ENCODE measurements at regions not wholly inside any gene's neighbourhood (a gene's known extent, or its start where the extent isn't known, plus 50 kb on each side); places are given as distances from the start of the nearest gene placed in this dataset.
A peak's percentile ranks its signal among the peaks of the same experiment; 100 is the strongest.

DNA sequence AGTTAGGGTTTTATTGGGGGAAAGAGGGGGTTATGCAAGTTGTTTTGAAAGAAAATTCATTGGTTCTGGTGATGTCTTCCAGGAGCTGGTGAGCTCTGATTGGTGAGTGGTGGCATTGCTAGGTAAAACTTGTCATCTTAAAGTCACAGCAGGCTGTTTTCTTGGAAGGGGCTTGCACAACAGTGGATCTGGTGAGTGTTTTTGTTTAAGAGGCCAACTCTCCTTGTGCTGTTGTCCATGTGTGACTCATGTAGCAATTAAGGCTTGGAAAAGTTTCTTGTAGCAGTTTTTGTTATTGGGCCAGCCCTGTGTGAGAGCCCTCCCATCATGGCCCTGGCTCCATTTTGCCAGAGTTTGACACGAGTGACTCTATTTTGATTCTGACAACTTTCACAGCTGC, 109.4 kb downstream of the RFC3 start:
- no peaks in the 10 kb centered on the region for H3K4me1 ChIP-seq (ENCODE audit: control insufficient read depth, insufficient read depth, low read length, poor library complexity, severe bottlenecking)
- no peak overlapping the region for H3K27ac ChIP-seq (ENCODE audit: low read depth, low read length, severe bottlenecking)
- H3K9me3 ChIP-seq (ENCODE audit: control insufficient read depth, low read length): no peaks in the 10 kb centered on the region
- H3K4me3 ChIP-seq (ENCODE audit: extremely low read depth, insufficient read depth, low read length, poor library complexity, severe bottlenecking): no peak overlapping the region
- H3K36me3 ChIP-seq (ENCODE audit: control insufficient read depth, insufficient read depth, low read length): no peaks in the 10 kb centered on the region
- WGBS, 2 experiments (ENCODE audit: insufficient coverage in 2 of 2): 71 to 83% methylated on average over 1 of the region's 1 CpG

DNA sequence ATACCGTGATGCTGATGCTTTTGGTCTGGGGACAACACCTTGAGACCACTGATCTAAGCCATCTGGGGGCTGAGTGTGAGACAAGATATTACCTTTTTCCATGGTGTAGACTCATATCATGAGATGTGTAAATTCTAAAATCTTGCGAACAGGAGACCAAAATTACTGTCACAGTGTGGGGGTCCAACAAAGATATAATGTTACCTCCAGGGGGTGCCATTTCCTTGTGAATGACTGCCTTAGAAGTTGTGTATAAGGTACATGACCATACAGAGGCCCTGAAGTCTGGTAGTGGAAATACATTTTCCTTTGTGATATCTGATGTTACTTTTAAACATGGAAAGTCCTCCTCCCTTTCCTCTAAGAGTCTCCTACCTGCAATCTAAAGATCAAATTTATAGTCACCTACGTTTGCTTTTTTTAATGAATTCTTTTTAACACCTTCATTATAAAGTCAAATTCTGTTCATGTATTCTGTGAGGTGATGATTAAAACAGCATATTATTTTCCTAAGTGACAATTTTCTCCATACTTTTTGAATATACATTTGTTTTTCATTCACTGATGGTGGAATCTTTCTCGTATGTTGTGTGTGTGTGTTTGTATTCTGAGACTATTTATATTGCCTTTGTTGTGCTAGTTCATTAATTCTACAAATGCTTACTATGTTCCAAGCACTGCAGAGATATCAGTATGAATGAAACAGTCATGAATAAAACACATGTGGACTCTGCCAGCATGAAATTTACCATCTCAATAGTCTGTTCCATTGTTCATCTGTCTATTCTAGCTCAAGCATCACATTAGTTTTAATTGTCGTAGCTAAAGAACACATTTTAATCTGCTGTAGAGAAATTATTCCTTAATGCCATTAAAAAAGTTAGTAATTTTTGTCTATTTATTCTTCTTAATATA, 113.7 kb downstream of the RFC3 start:
- H3K4me3 ChIP-seq (ENCODE audit: extremely low read depth, insufficient read depth, low read length, poor library complexity, severe bottlenecking): no peak overlapping the region
- H3K36me3 ChIP-seq (ENCODE audit: control insufficient read depth, insufficient read depth, low read length): no peaks in the 10 kb centered on the region
- 78 to 100% methylated on average over 1 of the region's 5 CpGs for WGBS, 2 experiments (ENCODE audit: insufficient coverage in 2 of 2)
- no peaks in the 10 kb centered on the region for H3K9me3 ChIP-seq (ENCODE audit: control insufficient read depth, low read length)
- H3K27ac ChIP-seq (ENCODE audit: low read depth, low read length, severe bottlenecking): no peak overlapping the region
- no peaks in the 10 kb centered on the region for H3K4me1 ChIP-seq (ENCODE audit: control insufficient read depth, insufficient read depth, low read length, poor library complexity, severe bottlenecking)

DNA sequence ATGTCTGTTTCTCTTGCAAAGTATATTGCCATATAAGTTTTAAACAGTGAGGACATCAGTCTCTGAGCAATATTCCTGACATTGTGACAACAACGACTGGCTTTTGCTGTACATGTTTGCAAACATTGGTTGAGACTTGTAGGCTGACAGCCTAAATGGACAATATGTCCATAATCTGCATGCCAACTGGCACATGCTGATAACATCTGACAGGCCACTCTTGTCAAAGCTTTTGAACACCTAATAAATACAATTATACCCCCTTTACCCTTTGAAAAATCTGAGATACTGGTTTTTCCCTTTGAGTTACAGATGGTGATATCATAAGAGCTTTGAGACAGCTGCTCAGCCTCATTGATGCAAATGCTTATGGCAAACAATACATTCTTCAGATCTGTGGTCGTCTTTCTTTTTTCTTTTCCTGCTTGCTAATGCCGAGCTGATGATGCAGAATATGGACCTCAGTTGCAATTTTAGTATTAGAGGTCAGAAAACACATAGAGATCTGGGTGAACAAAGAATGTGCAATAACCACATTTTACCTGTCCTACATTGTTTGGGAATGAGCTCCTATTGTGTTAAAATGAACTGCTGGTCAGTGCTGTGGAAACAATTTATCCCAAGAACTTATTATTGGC, 114.9 kb downstream of the RFC3 start:
- Histone ChIP-seq H3K36me3 (ENCODE audit: control insufficient read depth, insufficient read depth, low read length) (no peaks in the 10 kb centered on the region), H3K27ac (ENCODE audit: low read depth, low read length, severe bottlenecking) (no peak overlapping the region), H3K4me1 (ENCODE audit: control insufficient read depth, insufficient read depth, low read length, poor library complexity, severe bottlenecking) (peaks cover 6% of the 10 kb centered on the region), H3K9me3 (ENCODE audit: control insufficient read depth, low read length) (no peaks in the 10 kb centered on the region), H3K4me3 (ENCODE audit: extremely low read depth, insufficient read depth, low read length, poor library complexity, severe bottlenecking) (no peak overlapping the region)
- 100% methylated on average over 1 to 2 of the region's 3 CpGs for WGBS, 2 experiments (ENCODE audit: insufficient coverage in 2 of 2)

DNA sequence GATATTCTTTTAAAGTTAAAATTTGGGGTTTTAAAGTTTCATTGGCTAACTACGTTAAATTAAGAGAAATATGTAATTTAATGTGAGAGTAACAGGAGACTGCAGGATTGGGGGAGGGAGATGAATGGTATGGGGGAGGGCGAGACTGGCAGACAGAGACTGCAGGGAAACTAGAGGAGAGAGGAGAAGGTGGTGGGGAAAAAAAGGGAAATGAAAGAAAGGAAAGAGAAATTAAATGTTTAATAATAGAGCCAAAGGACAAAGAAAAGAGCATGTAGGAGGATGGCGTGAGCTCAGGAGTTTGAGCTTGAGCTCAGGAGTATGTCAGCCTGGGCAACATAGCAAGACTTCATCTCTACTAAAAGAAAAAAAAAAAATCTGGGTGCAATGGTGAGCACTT, 115.9 kb downstream of the RFC3 start:
- 89 to 92% methylated on average over 2 of the region's 3 CpGs for WGBS, 2 experiments (ENCODE audit: insufficient coverage in 2 of 2)
- H3K36me3 ChIP-seq (ENCODE audit: control insufficient read depth, insufficient read depth, low read length): no peaks in the 10 kb centered on the region
- H3K9me3 ChIP-seq (ENCODE audit: control insufficient read depth, low read length): no peaks in the 10 kb centered on the region
- H3K4me3 ChIP-seq (ENCODE audit: extremely low read depth, insufficient read depth, low read length, poor library complexity, severe bottlenecking): no peak overlapping the region
- no peak overlapping the region for H3K27ac ChIP-seq (ENCODE audit: low read depth, low read length, severe bottlenecking)
- H3K4me1 ChIP-seq (ENCODE audit: control insufficient read depth, insufficient read depth, low read length, poor library complexity, severe bottlenecking): peaks cover 7% of the 10 kb centered on the region

DNA sequence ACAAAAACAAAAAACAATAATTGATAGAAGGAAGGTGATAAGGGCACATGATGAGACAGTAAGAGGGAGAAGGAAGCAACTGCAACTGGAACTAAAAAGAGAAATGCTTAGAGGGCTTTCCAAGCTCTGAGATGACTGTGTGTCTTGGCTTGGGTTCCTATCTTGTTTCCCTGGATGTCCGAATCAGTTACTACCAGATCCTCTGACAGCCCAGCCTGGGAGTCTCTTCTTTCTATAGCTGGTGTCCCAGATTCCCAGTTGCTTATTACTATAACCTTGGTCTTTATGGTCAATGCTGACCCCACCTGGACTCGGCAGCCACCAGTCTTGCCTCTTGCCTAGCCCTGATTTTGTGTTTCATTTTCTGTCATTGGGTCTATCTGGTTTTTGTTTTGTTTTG, 116.4 kb downstream of the RFC3 start:
- H3K27ac ChIP-seq (ENCODE audit: low read depth, low read length, severe bottlenecking): no peak overlapping the region
- H3K4me3 ChIP-seq (ENCODE audit: extremely low read depth, insufficient read depth, low read length, poor library complexity, severe bottlenecking): no peak overlapping the region
- peaks cover 7% of the 10 kb centered on the region for H3K4me1 ChIP-seq (ENCODE audit: control insufficient read depth, insufficient read depth, low read length, poor library complexity, severe bottlenecking)
- no peaks in the 10 kb centered on the region for H3K9me3 ChIP-seq (ENCODE audit: control insufficient read depth, low read length)
- H3K36me3 ChIP-seq (ENCODE audit: control insufficient read depth, insufficient read depth, low read length): no peaks in the 10 kb centered on the region
- 55 to 79% methylated on average over 2 of the region's 2 CpGs for WGBS, 2 experiments (ENCODE audit: insufficient coverage in 2 of 2)

DNA sequence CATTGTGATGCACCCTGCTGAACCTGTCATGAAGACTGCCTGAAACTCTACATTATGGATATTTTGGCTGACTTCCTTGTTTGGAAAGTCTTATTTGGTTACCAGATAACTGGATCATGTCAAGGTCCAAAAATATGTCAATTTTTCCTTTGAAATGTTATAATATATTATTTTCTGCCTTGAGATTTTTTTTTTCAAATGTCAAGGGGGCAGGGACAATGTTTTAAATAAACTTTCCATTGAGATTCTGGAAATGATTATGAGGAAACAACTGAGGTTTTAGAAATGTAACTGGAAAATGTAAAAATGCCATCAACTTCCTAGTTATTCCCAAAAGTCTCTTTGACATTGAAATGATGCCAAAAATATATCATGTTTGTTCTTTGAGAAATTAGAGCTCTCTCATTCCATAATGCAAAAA, 117.0 kb downstream of the RFC3 start:
- H3K36me3 ChIP-seq (ENCODE audit: control insufficient read depth, insufficient read depth, low read length): no peaks in the 10 kb centered on the region
- H3K27ac ChIP-seq (ENCODE audit: low read depth, low read length, severe bottlenecking): no peak overlapping the region
- H3K4me3 ChIP-seq (ENCODE audit: extremely low read depth, insufficient read depth, low read length, poor library complexity, severe bottlenecking): no peak overlapping the region
- H3K4me1 ChIP-seq (ENCODE audit: control insufficient read depth, insufficient read depth, low read length, poor library complexity, severe bottlenecking): peaks cover 7% of the 10 kb centered on the region
- H3K9me3 ChIP-seq (ENCODE audit: control insufficient read depth, low read length): no peaks in the 10 kb centered on the region

DNA sequence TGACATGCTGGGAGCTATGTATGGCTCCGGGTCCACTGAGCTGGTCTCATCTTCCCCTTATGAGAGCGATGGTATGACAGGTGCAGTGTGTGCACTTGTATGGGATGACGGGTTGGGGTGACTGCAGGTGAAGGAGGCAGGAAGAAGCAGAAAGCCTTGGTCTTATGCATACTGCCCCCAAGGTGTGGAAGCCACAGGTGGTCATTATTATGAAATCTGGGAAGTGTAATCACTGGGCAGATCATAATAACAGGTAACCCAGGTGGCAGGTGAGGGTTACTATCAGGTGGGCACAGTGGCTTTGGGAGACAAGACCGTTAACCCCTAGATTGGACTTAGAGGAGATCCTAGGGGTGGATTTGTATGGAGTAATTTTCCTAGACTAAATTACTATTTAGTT, 118.0 kb downstream of the RFC3 start:
- Histone ChIP-seq H3K9me3 (ENCODE audit: control insufficient read depth, low read length) (no peaks in the 10 kb centered on the region), H3K4me1 (ENCODE audit: control insufficient read depth, insufficient read depth, low read length, poor library complexity, severe bottlenecking) (peaks cover 7% of the 10 kb centered on the region), H3K36me3 (ENCODE audit: control insufficient read depth, insufficient read depth, low read length) (no peaks in the 10 kb centered on the region), H3K27ac (ENCODE audit: low read depth, low read length, severe bottlenecking) (no peak overlapping the region), H3K4me3 (ENCODE audit: extremely low read depth, insufficient read depth, low read length, poor library complexity, severe bottlenecking) (no peak overlapping the region)
- 69 to 96% methylated on average over 2 to 3 of the region's 4 CpGs for WGBS, 2 experiments (ENCODE audit: insufficient coverage in 2 of 2)

DNA sequence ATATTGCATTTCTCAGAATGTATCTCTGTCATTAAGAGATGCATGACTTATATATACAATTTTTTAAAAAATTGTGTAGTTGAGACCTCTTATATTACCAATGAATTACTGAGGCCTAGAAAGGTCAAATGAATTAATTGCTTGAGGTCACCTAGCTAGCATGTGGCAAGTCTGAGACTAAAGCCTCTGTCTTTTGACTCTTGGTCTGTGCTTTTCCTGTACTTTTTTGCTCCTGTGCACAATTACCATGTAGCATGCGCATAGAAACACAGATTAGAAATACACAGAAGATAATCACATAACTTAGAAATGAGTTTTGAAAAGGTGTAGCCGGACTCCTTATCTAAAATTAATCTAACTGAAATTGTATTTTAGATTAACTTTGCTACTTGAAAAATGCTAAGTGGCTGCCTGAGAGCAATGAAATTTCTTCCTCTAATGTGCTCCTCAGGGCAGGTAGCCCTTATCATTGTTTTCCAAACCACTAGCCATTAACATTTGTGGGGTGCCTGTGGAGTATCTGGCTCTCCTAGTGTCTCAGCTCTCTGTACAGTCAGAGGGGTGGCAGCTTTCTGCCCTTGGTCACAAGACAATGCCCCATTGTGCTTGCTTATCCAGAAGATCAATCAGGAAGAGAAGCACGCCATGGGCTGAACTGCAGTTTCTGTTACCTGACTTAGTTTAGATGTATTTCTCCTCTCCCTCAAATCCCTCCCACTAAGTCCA, 119.6 kb downstream of the RFC3 start:
- Histone ChIP-seq H3K9me3 (ENCODE audit: control insufficient read depth, low read length) (no peaks in the 10 kb centered on the region), H3K27ac (ENCODE audit: low read depth, low read length, severe bottlenecking) (no peak overlapping the region), H3K4me3 (ENCODE audit: extremely low read depth, insufficient read depth, low read length, poor library complexity, severe bottlenecking) (no peak overlapping the region), H3K4me1 (ENCODE audit: control insufficient read depth, insufficient read depth, low read length, poor library complexity, severe bottlenecking) (peaks cover 7% of the 10 kb centered on the region), H3K36me3 (ENCODE audit: control insufficient read depth, insufficient read depth, low read length) (no peaks in the 10 kb centered on the region)
- WGBS, 2 experiments (ENCODE audit: insufficient coverage in 2 of 2): 40 to 71% methylated on average over 1 of the region's 3 CpGs

DNA sequence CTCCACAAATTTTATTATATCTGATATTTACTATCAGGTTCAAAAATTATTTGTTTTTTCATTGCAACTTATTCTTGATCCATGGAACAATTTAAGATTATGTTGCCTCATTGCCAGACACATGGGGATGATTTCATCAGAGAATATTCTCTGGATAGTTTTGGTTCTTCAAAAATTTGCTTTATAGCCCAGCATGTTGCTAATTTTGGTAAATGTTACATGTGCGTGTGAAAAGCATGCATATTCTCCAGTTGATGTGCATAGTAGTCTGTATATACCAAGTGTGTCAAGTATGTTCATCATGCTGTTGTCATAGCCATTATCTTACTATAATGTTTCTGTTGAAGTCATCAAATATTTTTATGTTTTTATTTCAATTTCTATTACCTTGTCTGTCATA, 122.3 kb downstream of the RFC3 start:
- WGBS, 2 experiments (ENCODE audit: insufficient coverage in 2 of 2): 100% methylated on average over 1 of the region's 1 CpG; no CpG with 5 or more reads in 1 of the 2 experiments

DNA sequence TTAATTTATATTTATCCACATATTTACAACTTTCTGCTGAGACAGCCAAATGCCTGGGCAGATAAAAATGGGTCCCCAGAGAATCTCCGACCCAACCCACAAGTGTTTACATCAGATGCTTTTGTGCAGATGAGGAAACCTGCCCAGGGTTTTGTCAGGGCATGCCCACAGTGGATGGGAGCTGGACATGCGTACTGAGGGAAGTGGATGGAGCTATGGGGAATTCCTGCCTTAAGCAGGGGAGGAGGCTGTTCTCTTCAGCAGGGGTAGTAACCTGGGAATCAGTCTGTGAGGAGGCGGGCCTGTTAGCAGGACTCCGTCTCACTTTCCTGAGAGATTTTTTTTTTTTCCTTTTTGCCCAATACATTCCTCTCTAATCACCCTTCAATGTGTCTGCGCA, 122.9 kb downstream of the RFC3 start:
- H3K27ac ChIP-seq (ENCODE audit: low read depth, low read length, severe bottlenecking): peak overlapping the region; percentile 46
- WGBS, 2 experiments (ENCODE audit: insufficient coverage in 2 of 2): 74 to 92% methylated on average over 2 to 3 of the region's 5 CpGs
- H3K4me1 ChIP-seq (ENCODE audit: control insufficient read depth, insufficient read depth, low read length, poor library complexity, severe bottlenecking): peaks cover 13% of the 10 kb centered on the region
- H3K9me3 ChIP-seq (ENCODE audit: control insufficient read depth, low read length): no peaks in the 10 kb centered on the region
- no peak overlapping the region for H3K4me3 ChIP-seq (ENCODE audit: extremely low read depth, insufficient read depth, low read length, poor library complexity, severe bottlenecking)
- H3K36me3 ChIP-seq (ENCODE audit: control insufficient read depth, insufficient read depth, low read length): no peaks in the 10 kb centered on the region

More for the DNA sequence above, 122.3 kb downstream of the RFC3 start:
- H3K4me3 ChIP-seq (ENCODE audit: extremely low read depth, insufficient read depth, low read length, poor library complexity, severe bottlenecking): no peak overlapping the region
- H3K4me1 ChIP-seq (ENCODE audit: control insufficient read depth, insufficient read depth, low read length, poor library complexity, severe bottlenecking): peaks cover 13% of the 10 kb centered on the region
- no peaks in the 10 kb centered on the region for H3K9me3 ChIP-seq (ENCODE audit: control insufficient read depth, low read length)
- no peaks in the 10 kb centered on the region for H3K36me3 ChIP-seq (ENCODE audit: control insufficient read depth, insufficient read depth, low read length)
- H3K27ac ChIP-seq (ENCODE audit: low read depth, low read length, severe bottlenecking): no peak overlapping the region
